NCI-H1436 treated with DMSO at 0.1 percent for 48 hours (cell line): ENCODE measurements at regions not wholly inside any gene's neighbourhood (a gene's known extent, or its start where the extent isn't known, plus 50 kb on each side); places are given as distances from the start of the nearest gene placed in this dataset.
"Not testable (repeated sequence)": the region's sequence is repeated elsewhere in the genome, so short reads cannot be mapped to it uniquely, and the experiment has no call there.

ENCODE experiments used
- DNase-seq: peaks from one replicate; lab custom pipeline; 2025; lab: John Stamatoyannopoulos, UW

DNA sequence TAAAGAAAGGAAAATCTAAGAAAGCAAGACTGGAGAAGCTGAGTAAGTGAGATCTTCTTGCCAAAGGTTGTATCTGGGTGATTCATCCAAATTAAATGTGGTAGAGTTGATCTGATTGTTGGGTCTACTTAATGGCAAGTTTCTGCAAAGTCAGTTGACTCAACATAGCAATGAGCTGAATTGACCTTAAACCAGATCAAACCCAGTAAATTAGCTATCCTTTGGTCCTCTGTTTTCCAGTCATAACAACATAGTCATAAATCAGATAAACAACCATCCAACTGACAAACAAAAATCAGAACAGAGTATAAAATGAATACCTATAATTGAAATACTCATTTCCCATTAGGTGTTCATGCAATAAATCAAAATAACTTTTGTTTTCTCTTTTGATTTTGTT is 142.6 kb upstream of the CFAP20DC start:
- DNase-seq, result no peak

DNA sequence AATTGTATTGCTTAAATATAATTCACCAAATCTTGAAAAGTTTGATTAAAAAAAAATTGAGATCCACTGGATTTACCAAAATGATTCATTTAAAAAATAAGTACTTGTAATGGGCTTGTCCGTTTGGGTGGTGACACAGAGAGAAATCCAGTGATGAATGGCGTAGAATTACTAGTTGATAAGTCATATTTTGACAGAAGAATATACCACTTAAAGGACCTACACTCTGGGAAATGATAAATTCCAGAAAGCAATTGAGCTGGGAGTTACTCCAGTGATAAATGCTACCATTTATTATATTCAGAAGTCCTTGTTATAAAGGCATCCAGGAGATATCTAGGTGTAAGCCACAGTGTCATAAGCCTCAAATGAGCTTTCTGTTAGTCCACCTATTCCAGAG is 141.8 kb upstream of the CFAP20DC start:
- no peak for DNase-seq

DNA sequence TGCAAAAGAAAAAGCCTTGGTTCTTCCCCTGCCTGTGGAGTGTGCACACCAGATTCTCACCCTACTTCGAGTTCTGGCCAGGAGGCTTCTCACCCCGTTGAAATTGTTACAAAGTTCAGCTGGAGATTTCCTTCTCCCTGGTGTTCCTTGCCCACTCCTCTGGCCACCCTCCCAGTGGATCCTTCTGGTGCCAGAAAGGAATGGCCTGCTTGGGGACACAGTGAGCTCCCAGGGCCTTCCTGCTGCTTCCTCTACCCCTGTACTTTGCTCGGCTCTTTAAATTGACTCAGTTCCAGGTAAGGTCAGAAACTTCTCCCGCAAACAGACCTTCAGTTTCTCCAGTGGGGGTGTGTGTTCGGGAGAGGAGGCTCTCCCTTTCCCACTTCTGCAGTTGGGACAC is 140.1 kb upstream of the CFAP20DC start:
- DNase-seq, result no peak

DNA sequence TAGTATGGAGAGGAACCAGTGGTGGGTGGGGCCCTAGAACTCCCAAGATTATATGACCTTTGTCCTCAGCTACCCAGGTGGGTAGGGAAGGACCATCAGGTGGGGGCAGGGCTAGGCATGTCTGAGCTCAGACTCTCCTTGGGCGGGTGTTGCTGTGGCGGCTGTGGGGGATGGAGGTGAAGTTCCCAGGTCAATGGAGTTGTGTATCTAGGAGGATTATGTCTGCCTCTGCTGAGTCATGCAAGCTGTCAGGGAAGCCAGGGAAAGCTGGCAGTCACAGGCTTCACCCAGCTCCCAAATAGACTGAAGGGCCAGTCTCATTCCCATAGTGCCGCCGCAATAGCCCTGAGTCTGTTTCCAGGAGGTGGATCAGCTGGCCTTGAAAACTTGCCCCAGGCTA is 139.7 kb upstream of the CFAP20DC start:
- no peak for DNase-seq

DNA sequence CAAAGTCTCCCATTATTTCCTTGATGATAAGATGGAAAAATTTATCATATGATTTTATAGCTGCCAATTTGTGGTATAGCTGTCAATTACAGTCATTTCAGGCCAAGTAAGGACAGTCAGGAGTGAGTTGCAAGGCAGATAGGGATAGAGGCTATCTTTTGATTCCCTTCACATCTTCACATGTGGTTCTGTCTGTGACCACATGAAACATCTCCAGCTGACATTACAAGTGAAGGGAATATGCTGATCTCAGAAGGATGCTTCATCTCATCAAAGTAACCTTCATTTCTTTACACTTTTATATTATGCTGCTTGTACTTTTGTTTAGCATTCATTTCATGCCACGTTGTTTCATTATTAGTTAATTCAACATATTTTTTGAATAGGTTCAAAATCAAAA is 136.9 kb upstream of the CFAP20DC start:
- no peak for DNase-seq

DNA sequence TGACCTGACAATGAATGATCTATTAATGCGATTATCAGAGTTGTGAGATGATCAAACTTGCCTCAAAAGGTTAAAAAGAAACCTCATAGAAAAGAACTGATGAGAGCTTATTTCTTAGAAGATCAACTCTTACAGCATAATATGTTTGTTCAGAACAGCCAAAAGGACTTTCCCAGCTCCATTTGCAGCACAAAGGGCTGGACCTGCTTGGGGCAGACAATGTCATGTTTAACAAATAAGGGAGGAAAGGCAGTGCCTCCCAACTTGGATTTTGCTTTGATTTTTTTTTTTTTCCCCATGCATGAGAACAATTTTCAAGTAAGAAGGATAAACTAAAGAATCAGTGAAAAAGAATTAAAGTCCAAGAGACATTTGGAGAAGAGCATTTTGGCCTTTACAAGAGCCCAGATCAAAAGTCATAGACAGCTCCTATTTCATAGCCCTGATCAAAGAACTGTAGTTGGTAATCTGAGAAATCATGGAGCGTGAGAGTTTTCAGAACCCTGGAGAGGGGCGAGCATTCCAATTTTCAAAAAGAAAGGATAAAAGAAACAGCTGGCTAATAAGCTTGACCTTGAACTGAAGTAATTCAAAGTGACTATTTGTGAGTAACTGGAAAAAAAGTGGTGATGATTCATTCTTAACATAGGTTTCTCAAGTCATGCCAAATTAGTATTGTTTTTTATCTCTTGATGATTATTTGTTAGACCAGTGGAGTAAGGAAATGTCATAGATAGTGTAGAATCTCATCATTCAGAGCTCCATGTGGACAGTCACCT is 136.0 kb upstream of the CFAP20DC start:
- no peak for DNase-seq

DNA sequence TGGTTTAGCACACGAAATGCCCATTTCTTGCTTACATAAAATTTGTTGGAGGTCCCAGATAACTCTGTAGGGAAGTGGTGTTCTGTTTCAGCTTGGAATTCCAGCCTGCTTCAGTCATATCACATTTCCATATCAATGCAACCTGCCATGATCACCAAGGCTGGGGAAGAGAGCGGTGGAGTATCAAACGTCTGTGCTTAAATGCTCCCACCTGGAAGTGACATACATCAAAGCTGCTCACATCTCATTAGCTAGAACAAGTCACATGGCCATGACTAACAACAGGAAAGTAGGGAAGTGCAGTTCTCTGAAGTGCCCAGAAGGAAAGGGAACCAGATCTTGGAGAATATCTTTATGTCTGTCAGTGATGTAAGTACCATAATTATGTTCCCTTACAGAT is 130.2 kb upstream of the CFAP20DC start:
- no peak for DNase-seq

DNA sequence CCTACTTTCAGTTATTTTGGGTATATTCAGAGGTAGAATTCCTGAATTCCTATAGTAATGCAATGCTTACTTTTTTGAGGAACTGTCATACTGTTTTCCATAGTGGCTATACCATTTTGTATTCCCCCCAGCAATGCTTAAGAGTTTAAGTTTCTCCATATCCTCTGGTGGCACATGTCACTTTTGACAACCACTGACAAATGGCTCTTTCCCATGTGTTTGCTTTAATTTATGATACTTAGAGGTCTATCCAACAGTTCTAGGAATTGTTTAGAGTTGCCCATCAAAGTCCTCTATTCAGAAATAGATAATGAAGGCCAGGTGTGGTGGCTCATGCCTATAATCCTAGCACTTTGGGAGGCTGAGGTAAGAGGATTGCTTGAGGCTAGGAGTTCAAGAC is 128.9 kb upstream of the CFAP20DC start:
- DNase-seq, result no peak

DNA sequence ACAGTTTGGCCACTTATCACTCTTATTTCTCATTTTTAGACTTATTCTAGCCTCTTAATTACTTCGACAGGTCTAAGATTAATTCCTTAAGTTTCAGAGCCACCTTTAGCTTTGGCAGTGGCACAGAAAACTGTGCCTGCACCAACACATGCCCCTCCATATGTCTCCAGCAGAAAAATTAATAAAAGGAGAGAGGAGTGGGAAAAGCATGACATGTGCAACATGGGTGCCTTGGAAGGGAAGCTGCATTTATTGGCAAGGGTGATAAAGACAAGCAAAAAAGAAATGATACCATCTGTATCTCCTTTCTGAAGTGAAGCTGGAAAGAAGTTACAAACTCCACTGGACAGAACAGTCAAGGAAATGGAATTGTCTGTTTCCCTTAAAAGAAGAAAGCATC is 121.7 kb upstream of the CFAP20DC start:
- DNase-seq, result no peak

DNA sequence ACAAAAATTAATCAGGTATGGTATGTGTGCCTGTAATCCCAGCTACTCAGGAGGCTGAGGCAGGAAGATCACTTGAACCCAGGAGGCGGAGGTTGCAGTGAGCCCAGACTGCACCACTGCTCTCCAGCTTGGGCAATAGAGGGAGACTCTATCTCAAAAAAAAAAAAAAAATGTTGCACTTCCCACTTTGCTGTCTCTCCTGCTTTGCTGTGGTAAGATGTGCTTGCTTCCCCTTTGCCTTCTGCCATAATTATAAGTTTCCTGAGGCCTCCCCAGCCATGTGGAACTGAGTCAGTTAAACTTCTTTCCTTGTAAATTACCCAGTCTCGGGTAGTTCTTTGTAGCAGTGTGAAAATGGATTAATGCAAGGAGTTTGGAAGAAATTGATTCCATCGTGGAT is 120.3 kb upstream of the CFAP20DC start:
- not testable (repeated sequence) for DNase-seq

DNA sequence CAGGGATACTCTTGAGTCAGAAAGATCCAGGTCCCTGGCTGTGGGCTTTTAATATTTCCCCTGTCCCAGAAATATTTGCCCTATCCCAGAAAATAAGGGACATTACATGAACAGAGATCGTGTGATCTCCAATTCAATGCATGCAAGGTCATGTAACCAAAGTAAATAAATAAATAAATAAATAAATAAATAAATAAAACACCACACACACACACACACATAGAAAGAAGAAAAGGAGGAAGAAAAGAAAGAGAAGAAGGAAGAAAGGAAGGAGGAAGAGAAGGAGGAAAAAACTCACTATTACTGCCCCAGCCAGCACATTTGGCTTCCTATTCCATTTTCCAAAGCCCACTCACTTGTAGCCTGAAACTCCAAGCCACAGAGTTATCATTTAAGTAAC is 117.9 kb upstream of the CFAP20DC start:
- DNase-seq, result no peak

DNA sequence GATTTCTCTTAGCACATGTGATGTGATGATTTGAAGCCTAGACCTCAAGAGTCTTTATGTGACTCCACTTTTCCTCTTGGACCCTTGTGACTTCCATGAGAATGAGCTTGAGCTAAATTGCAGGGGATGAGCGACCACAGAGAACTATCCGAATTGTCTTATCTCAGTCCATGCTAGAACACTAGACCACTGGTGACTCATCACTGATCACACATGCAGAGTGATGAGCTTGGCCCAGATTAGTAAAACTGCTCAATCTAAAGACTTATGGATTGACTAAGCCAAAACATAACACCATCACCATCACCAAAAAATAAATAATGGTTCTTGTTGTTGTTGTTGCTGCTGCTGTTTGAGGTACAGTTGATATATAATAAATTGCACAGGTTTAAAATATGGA is 114.1 kb upstream of the CFAP20DC start:
- no peak for DNase-seq

DNA sequence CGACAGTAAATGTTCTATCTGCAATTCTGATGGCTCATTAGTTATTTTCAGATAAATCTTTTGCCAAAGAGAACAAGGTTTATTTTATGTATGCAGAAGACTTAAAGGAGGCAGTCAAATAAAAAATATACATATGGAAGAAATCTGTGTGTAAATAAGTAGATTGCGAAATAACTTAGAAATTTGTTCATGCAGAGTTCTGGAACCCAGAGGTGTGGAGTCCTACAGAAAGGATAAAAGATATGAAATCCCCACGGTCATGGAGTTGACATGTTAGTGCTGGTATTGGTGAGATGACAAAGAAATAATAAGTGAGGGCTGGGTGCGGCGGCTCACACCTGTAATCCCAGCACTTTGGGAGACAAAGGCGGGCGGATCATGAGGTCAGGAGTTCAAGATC is 111.2 kb upstream of the CFAP20DC start:
- no peak for DNase-seq

DNA sequence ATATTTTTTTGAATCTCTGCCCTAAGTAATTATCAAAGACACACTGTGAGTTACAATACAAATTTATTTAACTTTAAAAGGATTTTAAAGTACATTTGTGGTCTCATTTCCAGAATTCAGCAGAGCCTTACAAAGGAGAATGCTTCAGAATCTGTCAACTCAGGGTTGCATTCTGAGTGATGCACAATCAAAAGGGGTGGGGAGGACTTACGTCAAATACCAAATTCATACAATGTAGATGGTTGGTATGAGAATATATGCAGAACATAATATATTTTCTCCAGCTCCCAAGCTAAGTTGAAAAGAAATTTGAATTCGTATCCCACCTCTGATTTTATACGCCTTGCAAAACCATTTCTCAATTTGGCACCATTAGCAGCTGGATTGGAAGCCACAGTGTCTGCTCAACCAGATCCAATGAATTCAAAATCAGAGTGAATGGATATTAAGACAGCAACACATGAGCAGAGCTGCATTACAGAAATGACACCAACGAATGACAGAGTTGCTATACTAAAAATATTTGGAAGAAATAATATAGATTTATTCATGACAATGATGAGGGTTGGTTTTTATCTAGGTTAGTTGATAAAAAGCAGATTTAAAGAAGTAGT is 110.4 kb upstream of the CFAP20DC start:
- DNase-seq, result no peak

DNA sequence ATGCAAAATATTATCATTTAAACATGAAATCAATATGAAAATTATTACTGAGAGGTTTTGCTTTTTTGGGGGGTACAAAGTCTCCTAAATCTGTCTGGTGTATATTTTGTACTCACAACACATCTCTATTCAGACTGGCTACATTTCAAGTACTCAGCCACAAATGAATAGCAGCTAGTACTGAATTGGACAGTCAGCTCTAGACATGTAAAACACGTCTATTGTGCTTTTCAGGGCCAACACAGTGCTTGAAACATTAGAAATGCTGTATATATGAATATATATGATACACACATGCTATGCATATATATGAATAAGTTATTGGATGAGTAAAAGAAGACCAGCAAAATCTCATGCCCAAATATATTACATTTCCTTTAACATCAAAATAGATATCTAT is 103.8 kb upstream of the CFAP20DC start:
- no peak for DNase-seq

DNA sequence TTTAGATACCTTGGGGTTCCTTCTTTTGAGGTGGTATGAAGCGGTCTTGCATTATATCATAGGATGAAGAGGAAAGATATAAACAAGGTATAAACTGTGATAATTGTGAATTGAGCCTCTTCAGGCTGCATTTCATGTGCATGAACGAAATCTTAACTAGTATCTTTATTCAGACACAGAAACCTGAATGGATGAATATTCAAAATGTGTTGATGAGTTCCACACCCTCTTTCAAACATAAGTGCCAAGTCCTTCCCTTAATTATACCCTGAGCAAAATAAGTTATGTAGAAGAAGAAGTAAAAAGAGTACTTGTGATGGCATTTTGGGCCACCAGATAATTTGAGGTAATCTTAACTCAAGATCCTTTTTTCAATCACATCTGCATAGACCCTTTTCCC is 103.1 kb upstream of the CFAP20DC start:
- no peak for DNase-seq

DNA sequence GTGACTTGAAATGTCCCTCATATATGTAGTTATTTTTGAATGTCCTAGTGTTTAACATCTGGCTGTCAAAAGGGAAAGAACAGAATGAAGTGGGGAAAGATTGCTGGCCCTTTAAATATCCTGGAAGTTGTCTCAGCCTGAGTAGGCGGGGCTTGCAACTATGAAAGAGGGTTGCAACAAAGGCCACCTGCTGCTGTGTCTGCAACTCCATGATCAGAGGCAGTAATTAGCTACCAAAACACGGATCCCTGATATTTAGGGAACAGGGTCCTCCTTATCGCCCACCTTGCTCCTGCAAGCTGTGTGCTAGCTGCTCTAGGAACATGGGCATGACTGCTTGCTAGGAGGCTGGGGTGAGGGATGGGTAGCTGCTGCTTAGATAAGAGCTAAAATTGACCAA is 100.2 kb upstream of the CFAP20DC start:
- DNase-seq, result no peak

DNA sequence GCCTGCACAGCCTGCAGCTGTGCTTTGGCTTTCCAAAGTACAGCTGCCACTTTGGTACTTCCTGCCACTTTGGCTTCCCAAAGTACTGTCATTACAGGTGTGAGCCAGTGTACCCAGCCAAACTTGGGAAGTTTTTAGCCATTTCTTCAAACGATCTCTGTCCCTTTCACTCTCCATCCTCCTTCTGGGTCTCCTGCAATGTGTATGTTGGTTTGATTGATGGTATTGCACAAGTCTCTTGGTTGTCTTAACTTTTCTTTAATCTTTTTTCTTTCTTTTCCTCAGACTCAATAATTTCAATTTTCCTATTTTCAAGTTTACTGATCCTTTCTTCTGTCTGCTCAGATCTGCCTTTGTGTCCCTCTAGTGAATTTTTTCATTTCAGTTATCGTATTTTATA is 99.3 kb upstream of the CFAP20DC start:
- DNase-seq, result no peak

DNA sequence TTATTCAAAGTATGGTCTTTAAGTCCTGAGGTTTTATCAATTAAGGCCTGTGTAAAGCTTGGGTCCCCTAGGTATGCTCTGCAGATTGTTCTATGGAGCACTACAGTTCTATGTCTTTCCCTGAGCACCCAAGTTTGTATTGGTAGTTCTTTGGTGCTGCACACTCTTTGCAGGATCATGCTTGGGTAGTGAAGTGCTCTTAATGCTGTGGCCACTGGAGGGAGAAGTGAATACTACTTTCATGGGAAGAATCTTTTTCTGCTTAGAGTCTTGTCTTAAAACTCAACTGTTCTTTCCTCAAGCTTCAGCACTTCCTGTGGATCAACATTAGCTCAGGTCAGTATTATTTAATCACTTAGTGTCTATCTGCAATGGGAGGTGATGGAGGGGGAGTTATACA is 93.6 kb upstream of the CFAP20DC start:
- DNase-seq, result no peak

DNA sequence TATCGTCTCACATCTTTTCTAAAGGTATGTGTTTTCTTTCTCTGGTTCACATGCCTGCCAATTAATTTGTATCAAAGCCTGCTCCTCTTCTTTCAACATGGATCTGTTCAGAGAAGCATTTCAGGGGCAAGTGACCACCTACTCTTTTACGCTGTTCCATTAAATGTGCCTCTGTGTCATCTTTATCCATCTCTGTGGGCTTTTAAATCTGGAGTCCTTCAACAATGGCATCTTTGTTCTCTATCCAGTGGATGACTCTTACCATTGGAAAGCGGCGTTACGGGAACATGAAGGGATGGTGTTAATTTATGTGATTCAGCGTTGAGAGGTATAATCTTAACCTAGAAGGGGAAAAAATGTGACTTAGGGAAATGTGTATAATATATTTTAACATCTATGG is 92.7 kb upstream of the CFAP20DC start:
- no peak for DNase-seq

DNA sequence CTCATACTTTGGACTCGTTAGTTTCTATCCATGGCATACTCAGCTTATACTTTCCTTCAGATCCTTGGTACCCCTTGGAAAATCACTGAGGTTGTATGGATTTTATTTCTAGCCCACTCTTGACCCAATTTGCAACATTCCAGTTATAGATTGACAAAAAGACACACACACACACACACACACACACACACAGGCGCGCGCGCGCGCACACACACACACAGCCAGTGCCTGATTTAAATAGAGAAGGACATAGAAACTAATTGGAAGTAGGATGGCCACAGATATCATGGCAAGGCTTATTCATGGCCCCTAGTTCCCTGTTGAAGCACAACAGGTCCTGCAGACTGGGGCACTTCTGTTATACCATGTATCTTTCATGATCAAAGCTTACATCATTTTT is 89.1 kb upstream of the CFAP20DC start:
- DNase-seq, result no peak

DNA sequence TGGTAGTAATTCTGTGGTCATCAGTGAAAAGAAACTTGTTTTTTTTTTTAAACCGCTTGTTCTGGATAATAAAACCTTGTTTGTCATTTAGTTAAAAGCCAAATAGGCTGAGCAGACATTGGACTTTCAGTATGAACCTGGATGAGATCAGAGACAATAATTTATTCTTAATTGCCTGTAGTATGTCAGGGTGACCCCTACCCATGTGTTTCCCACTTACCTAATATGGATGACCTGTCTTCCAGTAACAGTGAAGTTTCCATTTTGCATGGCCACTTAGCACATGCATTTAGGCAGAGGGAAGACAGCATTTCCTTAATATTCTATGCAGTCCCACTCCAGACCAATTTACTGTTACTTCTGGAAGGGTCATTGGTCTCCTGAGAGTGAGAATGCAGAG is 87.6 kb upstream of the CFAP20DC start:
- no peak for DNase-seq

DNA sequence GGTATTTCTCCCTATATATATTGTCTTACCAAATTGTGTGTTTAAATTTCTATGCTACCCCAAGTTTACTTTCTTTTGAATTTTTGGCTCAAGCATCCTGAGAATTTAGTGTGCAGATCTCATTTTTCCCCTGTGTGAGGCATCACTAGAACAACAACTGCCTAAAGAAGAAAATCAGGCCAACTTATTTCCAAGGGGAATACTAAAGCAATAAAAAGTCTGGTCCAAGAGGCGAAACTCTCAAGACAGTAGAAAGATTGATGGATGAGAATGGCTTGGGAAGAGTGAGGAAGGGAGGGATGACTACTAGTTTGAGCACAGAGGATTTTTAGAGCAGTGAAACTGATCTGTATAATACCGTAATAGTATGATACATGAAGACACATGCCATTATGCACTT is 86.3 kb upstream of the CFAP20DC start:
- DNase-seq, result no peak

DNA sequence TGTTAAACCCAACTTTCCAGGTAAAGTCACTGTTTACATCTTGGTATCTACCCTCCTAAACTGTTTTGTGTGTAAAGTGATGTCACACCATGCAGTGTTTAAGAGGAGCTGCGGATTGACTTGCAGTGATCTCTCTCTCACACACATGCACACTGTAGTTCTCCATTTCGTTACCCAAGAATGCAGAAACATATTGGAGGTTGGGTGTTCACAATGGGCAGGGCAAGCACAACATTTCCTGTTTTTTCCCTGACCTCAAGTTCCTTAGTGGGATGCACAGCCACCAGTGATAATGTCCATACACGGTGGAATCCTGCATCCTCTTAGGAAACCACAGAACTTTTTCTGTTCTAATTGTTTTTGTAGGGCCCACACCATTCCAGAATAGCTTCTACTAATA is 85.3 kb upstream of the CFAP20DC start:
- DNase-seq, result no peak
